GM21526 (cell line): ENCODE measurements at regions not wholly inside any gene's neighbourhood (a gene's known extent, or its start where the extent isn't known, plus 50 kb on each side); places are given as distances from the start of the nearest gene placed in this dataset.

ENCODE experiments used
- ATAC-seq: cut with Tn5 transposase; IDR thresholded peaks from one replicate; pipeline ENCODE4 v1.9.1; 2021; ENCODE audit warnings: moderate library complexity; ENCODE audit not compliant: unreplicated experiment, low FRiP score

- ATAC-seq, result no peak
These were observed 647.9 kb downstream of the PLCL1 start for GRCh38 chr2:198452327-198452726.

- no peak for ATAC-seq
These were observed 644.4 kb downstream of the PLCL1 start for GRCh38 chr2:198448789-198449188.

GRCh38 chr2:198444800-198445287 is 640.5 kb downstream of the PLCL1 start:
- ATAC-seq, result no peak

- no peak for ATAC-seq
These were observed 637.5 kb downstream of the PLCL1 start for GRCh38 chr2:198441901-198442300.

GRCh38 chr2:198441246-198441645 is 636.9 kb downstream of the PLCL1 start:
- ATAC-seq, result no peak

- no peak for ATAC-seq
These were observed 636.4 kb downstream of the PLCL1 start for GRCh38 chr2:198440833-198441232.

GRCh38 chr2:198438331-198438730 is 633.9 kb downstream of the PLCL1 start:
- ATAC-seq, result no peak

GRCh38 chr2:198424112-198424511 is 619.7 kb downstream of the PLCL1 start:
- ATAC-seq, result no peak

GRCh38 chr2:198417836-198418235 is 613.4 kb downstream of the PLCL1 start:
- no peak for ATAC-seq

- no peak for ATAC-seq
These were observed 610.6 kb downstream of the PLCL1 start for GRCh38 chr2:198414976-198415375.

- ATAC-seq, result no peak
These were observed 607.5 kb downstream of the PLCL1 start for GRCh38 chr2:198411936-198412335.

- no peak for ATAC-seq
These were observed 603.8 kb downstream of the PLCL1 start for GRCh38 chr2:198408171-198408570.

- ATAC-seq, result no peak
These were observed 600.9 kb downstream of the PLCL1 start for GRCh38 chr2:198405311-198405710.

- ATAC-seq, result no peak
These were observed 597.3 kb downstream of the PLCL1 start for GRCh38 chr2:198401644-198402043.

- ATAC-seq, result no peak
These were observed 596.6 kb downstream of the PLCL1 start for GRCh38 chr2:198400999-198401398.

- no peak for ATAC-seq
These were observed 589.8 kb downstream of the PLCL1 start for GRCh38 chr2:198394208-198394607.

- ATAC-seq, result no peak
These were observed 586.3 kb downstream of the PLCL1 start for GRCh38 chr2:198390670-198391069.

GRCh38 chr2:198387677-198388076 is 583.3 kb downstream of the PLCL1 start:
- ATAC-seq, result no peak

- no peak for ATAC-seq
These were observed 581.5 kb downstream of the PLCL1 start for GRCh38 chr2:198385856-198386255.

GRCh38 chr2:198385326-198385725 is 580.9 kb downstream of the PLCL1 start:
- no peak for ATAC-seq

GRCh38 chr2:198383392-198383791 is 579.0 kb downstream of the PLCL1 start:
- no peak for ATAC-seq

- no peak for ATAC-seq
These were observed 578.4 kb downstream of the PLCL1 start for GRCh38 chr2:198382811-198383210.

- no peak for ATAC-seq
These were observed 572.3 kb downstream of the PLCL1 start for GRCh38 chr2:198376677-198377076.
